A673 (cell line): ENCODE measurements at regions not wholly inside any gene's neighbourhood (a gene's known extent, or its start where the extent isn't known, plus 50 kb on each side); places are given as distances from the start of the nearest gene placed in this dataset.

Experiments used
- EZH2 ChIP-seq: fragments of 200-600 bp; sonication (generic); IDR thresholded peaks from 2 replicates; pipeline ENCODE4 v1.6.1; 2017; ENCODE audit warnings: borderline replicate concordance, low read depth, mild to moderate bottlenecking, mixed read lengths, antibody characterized with exemption, low read length; ENCODE audit not compliant: poor library complexity, severe bottlenecking
- TF ChIP-seq, protein P1 (sequence below): fragments of 300-800, 200-600 bp; sonication (generic); conservative IDR thresholded peaks from 2 replicates; pipeline ENCODE4 v1.5.1; 2017; ENCODE audit warnings: low read depth, mild to moderate bottlenecking, antibody characterized with exemption, low read length, moderate library complexity, mixed read lengths

GRCh38 chr2:23270810-23271209 lies 114.2 kb upstream of the KLHL29 start:
- TF ChIP-seq, protein P1, sequence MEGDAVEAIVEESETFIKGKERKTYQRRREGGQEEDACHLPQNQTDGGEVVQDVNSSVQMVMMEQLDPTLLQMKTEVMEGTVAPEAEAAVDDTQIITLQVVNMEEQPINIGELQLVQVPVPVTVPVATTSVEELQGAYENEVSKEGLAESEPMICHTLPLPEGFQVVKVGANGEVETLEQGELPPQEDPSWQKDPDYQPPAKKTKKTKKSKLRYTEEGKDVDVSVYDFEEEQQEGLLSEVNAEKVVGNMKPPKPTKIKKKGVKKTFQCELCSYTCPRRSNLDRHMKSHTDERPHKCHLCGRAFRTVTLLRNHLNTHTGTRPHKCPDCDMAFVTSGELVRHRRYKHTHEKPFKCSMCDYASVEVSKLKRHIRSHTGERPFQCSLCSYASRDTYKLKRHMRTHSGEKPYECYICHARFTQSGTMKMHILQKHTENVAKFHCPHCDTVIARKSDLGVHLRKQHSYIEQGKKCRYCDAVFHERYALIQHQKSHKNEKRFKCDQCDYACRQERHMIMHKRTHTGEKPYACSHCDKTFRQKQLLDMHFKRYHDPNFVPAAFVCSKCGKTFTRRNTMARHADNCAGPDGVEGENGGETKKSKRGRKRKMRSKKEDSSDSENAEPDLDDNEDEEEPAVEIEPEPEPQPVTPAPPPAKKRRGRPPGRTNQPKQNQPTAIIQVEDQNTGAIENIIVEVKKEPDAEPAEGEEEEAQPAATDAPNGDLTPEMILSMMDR, result no peak
- TF ChIP-seq EZH2, result no peak
